ENCODE measurements at regions not wholly inside any gene's neighbourhood (a gene's known extent, or its start where the extent isn't known, plus 50 kb on each side); places are given as distances from the start of the nearest gene placed in this dataset.

DNA sequence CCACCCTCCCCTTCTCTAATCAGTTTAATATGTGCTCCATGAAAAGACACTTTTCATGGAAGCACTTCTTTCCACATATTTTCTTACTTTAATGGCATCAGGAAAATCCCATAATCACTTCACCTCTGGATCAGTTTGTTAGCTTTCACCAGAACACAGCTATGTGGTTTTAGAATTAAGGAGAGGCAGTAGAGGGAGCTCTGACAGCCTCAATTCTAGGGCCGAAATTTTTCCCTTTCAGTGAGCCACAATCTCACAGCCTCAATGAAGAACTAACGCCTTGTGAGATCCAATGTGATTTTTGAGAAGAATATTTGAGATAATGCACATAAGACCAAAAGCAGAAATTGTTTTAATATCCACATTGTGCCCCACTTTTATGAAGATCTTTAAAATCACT, 1494.0 kb upstream of the CDH8 start:
- TF ChIP-seq TAF1 (IDR thresholded peaks at IDR 0.05; ENCODE audit: borderline replicate concordance, insufficient read depth, low read length) (no peak), SIN3A (IDR thresholded peaks at IDR 0.05; ENCODE audit: borderline replicate concordance, insufficient read depth, low read length) (no peak), POLR2AphosphoS5 (IDR thresholded peaks at IDR 0.05; ENCODE audit: low read depth, low read length) (no peak)
- TF ChIP-seq, protein P1, sequence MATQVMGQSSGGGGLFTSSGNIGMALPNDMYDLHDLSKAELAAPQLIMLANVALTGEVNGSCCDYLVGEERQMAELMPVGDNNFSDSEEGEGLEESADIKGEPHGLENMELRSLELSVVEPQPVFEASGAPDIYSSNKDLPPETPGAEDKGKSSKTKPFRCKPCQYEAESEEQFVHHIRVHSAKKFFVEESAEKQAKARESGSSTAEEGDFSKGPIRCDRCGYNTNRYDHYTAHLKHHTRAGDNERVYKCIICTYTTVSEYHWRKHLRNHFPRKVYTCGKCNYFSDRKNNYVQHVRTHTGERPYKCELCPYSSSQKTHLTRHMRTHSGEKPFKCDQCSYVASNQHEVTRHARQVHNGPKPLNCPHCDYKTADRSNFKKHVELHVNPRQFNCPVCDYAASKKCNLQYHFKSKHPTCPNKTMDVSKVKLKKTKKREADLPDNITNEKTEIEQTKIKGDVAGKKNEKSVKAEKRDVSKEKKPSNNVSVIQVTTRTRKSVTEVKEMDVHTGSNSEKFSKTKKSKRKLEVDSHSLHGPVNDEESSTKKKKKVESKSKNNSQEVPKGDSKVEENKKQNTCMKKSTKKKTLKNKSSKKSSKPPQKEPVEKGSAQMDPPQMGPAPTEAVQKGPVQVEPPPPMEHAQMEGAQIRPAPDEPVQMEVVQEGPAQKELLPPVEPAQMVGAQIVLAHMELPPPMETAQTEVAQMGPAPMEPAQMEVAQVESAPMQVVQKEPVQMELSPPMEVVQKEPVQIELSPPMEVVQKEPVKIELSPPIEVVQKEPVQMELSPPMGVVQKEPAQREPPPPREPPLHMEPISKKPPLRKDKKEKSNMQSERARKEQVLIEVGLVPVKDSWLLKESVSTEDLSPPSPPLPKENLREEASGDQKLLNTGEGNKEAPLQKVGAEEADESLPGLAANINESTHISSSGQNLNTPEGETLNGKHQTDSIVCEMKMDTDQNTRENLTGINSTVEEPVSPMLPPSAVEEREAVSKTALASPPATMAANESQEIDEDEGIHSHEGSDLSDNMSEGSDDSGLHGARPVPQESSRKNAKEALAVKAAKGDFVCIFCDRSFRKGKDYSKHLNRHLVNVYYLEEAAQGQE (IDR thresholded peaks at IDR 0.05; ENCODE audit: insufficient read depth in 1 of 2, low read depth in 2 of 2, low read length in 2 of 2), result no peak

DNA sequence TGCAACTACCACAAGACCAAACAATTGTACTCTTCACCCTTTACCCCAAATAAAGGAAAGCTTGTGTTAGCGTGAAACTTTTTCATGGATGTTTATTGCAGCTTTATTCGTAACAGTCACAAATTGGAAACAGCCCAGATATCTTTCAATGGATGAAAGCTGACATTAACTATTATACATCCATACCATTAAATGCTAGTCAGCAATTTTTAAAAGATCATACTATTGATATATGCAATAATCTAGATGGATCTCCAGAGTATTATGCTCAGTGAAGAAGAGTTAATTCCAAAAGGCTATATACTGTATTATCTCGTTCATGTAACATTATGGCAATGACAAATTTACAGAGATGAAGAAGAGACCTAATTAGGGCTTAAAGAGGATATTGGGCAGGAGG, 1491.2 kb upstream of the CDH8 start:
- TF ChIP-seq POLR2AphosphoS5 (IDR thresholded peaks at IDR 0.05; ENCODE audit: low read depth, low read length), result no peak
- TF ChIP-seq, protein P1 (IDR thresholded peaks at IDR 0.05; ENCODE audit: insufficient read depth in 1 of 2, low read depth in 2 of 2, low read length in 2 of 2), result no peak
- no peak for TF ChIP-seq TAF1 (IDR thresholded peaks at IDR 0.05; ENCODE audit: borderline replicate concordance, insufficient read depth, low read length)
- no peak for TF ChIP-seq SIN3A (IDR thresholded peaks at IDR 0.05; ENCODE audit: borderline replicate concordance, insufficient read depth, low read length)
- no peak for TF ChIP-seq FOXP2 (optimal IDR thresholded peaks at IDR 0.05; ENCODE audit: borderline replicate concordance, extremely low read depth, extremely low read length, insufficient read depth)

DNA sequence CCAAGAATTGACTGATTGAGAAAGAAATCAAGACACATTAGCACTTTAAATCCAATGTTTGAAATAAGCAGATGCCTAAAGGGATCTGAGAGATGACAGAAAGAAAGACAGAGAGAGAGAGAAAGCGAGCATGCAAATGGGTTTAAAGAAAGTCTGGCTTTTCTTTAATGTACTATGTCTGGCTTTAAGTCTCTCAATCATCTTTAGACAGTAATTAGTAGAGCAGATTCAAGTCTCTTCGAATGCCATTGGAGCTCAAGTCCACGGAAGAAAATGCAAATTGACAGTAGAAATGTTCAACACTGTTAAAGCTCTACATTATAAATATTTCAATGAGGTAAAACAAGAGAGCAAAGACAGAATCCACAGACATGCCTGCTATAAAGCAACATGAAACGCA, 1480.2 kb upstream of the CDH8 start:
- TF ChIP-seq, protein P1 (IDR thresholded peaks at IDR 0.05; ENCODE audit: insufficient read depth in 1 of 2, low read depth in 2 of 2, low read length in 2 of 2), result no peak
- no peak for TF ChIP-seq TAF1 (IDR thresholded peaks at IDR 0.05; ENCODE audit: borderline replicate concordance, insufficient read depth, low read length)
- TF ChIP-seq FOXP2 (optimal IDR thresholded peaks at IDR 0.05; ENCODE audit: borderline replicate concordance, extremely low read depth, extremely low read length, insufficient read depth), result no peak
- TF ChIP-seq POLR2AphosphoS5 (IDR thresholded peaks at IDR 0.05; ENCODE audit: low read depth, low read length), result no peak
- no peak for TF ChIP-seq SIN3A (IDR thresholded peaks at IDR 0.05; ENCODE audit: borderline replicate concordance, insufficient read depth, low read length)

DNA sequence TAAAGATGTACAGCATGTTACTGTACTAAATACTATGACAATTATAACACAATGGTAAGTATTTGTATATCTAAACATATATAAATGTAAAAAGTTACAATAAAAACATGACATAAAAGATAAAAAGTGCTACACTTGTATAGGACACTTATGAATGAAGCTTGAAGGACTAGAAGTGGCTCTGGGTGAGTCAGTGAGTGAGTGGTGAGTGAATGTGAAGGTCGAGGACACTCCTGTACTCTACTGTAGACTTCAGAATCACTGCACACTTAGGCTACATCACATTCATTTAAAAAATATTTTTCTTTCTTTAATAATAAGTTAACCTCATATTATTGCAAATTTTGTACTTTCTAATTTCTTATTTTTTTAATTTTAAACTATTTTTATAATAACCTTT, 1476.7 kb upstream of the CDH8 start:
- no peak for TF ChIP-seq POLR2AphosphoS5 (IDR thresholded peaks at IDR 0.05; ENCODE audit: low read depth, low read length)

DNA sequence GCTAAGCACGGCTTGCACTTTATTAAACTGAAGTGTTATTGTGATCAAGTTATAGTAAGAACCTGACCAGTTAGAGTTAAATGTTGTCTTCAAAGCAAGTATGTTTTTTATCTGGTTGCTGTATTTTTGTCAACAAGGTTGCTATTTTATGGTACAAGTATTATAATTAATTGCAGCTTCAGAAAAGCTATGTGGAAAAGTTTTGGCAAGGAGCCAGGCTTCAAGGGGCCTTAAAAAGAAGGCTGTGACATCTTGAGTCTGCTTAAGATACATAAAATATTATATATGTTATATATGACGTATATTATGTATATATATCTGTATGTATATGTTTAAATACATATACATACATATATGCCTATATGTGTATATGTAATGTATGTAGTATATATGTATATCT, 1461.2 kb upstream of the CDH8 start:
- TF ChIP-seq TAF1 (IDR thresholded peaks at IDR 0.05; ENCODE audit: borderline replicate concordance, insufficient read depth, low read length), result no peak
- TF ChIP-seq FOXP2 (optimal IDR thresholded peaks at IDR 0.05; ENCODE audit: borderline replicate concordance, extremely low read depth, extremely low read length, insufficient read depth), result no peak
- TF ChIP-seq SIN3A (IDR thresholded peaks at IDR 0.05; ENCODE audit: borderline replicate concordance, insufficient read depth, low read length), result no peak
- TF ChIP-seq, protein P1 (IDR thresholded peaks at IDR 0.05; ENCODE audit: insufficient read depth in 1 of 2, low read depth in 2 of 2, low read length in 2 of 2), result no peak
- no peak for TF ChIP-seq POLR2AphosphoS5 (IDR thresholded peaks at IDR 0.05; ENCODE audit: low read depth, low read length)

All from PFSK-1 (cell line).